IMR-90 (cell line): ENCODE measurements at regions not wholly inside any gene's neighbourhood (a gene's known extent, or its start where the extent isn't known, plus 50 kb on each side); places are given as distances from the start of the nearest gene placed in this dataset.

Experiments used
- ATAC-seq: fragments of 200-7000 bp; cut with Tn5 transposase; 2 replicates; pipeline ENCODE4 v1.9.1; 2020; ENCODE audit warnings: low read depth, mild to moderate bottlenecking, moderate library complexity
- BruUV-seq: library from RNA; stranded (reverse); fragments of 400-500 nt; replicated peaks from 2 replicates; lab custom pipeline; 2021; lab: Mats Ljungman, UMichigan
- CTCF ChIA-PET: fragments of 300-600 bp; formaldehyde crosslinking; extraction: SDS; loops from one replicate; lab custom pipeline; 2021; ENCODE audit warnings: antibody characterized with exemption; lab: Yijun Ruan, JAX
- POLR2A ChIA-PET: fragments of 300-600 bp; sonication (Branson Sonifier 250); formaldehyde crosslinking; loops from one replicate; lab custom pipeline; 2022; ENCODE audit warnings: antibody characterized with exemption; ENCODE audit not compliant: unreplicated experiment; lab: Charles Lee
- DNase-seq: peaks from one replicate; pipeline ENCODE4 v3.0.0; 2013
- H2AFZ ChIP-seq: replicated peaks from 2 replicates; pipeline ENCODE3; 2013; ENCODE audit warnings: low read length, mild to moderate bottlenecking; ENCODE audit not compliant: poor library complexity
- H2AK5ac ChIP-seq: 2 replicates; pipeline ENCODE4 v1.6.1; 2013; ENCODE audit warnings: low read depth, low read length, inconsistent platforms
- H2AK9ac ChIP-seq: replicated peaks from 2 replicates; pipeline ENCODE3; 2013; ENCODE audit warnings: mild to moderate bottlenecking, low read depth, low read length, moderate library complexity; ENCODE audit not compliant: poor library complexity
- H2BK120ac ChIP-seq: 2 replicates; pipeline ENCODE4 v1.6.1; 2013; ENCODE audit warnings: low read depth, low read length, inconsistent platforms
- H2BK15ac ChIP-seq: 3 replicates; pipeline ENCODE4 v1.6.1; 2013; ENCODE audit warnings: low read depth, low read length, inconsistent platforms
- H2BK20ac ChIP-seq: 2 replicates; pipeline ENCODE4 v1.6.1; 2013; ENCODE audit warnings: low read depth, mild to moderate bottlenecking, inconsistent platforms, low read length, moderate library complexity
- H2BK5ac ChIP-seq: 2 replicates; pipeline ENCODE4 v1.6.1; 2013; ENCODE audit warnings: mild to moderate bottlenecking, low read depth, low read length, inconsistent platforms; ENCODE audit not compliant: poor library complexity, severe bottlenecking
- H3K14ac ChIP-seq: replicated peaks from 2 replicates; pipeline ENCODE4 v1.6.1; 2013; ENCODE audit warnings: low read depth, low read length, inconsistent platforms
- H3K18ac ChIP-seq: 2 replicates; pipeline ENCODE4 v1.6.1; 2013; ENCODE audit warnings: low read depth, low read length, control low read depth
- H3K23ac ChIP-seq: 2 replicates; pipeline ENCODE4 v1.6.1; 2013; ENCODE audit warnings: low read depth, low read length, inconsistent platforms
- H3K27ac ChIP-seq: 2 replicates; pipeline ENCODE4 v1.5.1; 2013; ENCODE audit warnings: mild to moderate bottlenecking, control low read depth, low read length; ENCODE audit not compliant: insufficient read depth
- H3K27me3 ChIP-seq: 2 replicates; pipeline ENCODE4 v1.6.1; 2013; ENCODE audit warnings: low read length; ENCODE audit not compliant: control insufficient read depth, insufficient read depth
- H3K36me3 ChIP-seq: 2 replicates; pipeline ENCODE4 v1.6.1; 2013; ENCODE audit warnings: low read length, mixed read lengths; ENCODE audit not compliant: control insufficient read depth, insufficient read depth
- H3K4ac ChIP-seq: 2 replicates; pipeline ENCODE4 v1.6.1; 2013; ENCODE audit warnings: low read depth, low read length, inconsistent platforms
- H3K4me1 ChIP-seq: 2 replicates; pipeline ENCODE4 v1.6.1; 2013; ENCODE audit warnings: low read length, mixed read lengths; ENCODE audit not compliant: control insufficient read depth, insufficient read depth
- H3K4me2 ChIP-seq: 2 replicates; pipeline ENCODE4 v1.6.1; 2013; ENCODE audit warnings: low read depth, mild to moderate bottlenecking, control low read depth, low read length, moderate library complexity
- H3K4me3 ChIP-seq: 2 replicates; pipeline ENCODE4 v1.5.1; 2013; ENCODE audit warnings: low read depth, mild to moderate bottlenecking, control low read depth, low read length, moderate library complexity; ENCODE audit not compliant: insufficient read depth
- H3K56ac ChIP-seq: 2 replicates; pipeline ENCODE4 v1.6.1; 2013; ENCODE audit warnings: low read length, inconsistent platforms; ENCODE audit not compliant: insufficient read depth; ENCODE audit errors: extremely low read depth
- H3K79me1 ChIP-seq, 2 experiments: 2 replicates each; pipeline ENCODE4 v1.6.1; 2013; ENCODE audit warnings: low read length in 2 of 2, inconsistent platforms in 1 of 2, low read depth in 1 of 2
- H3K9ac ChIP-seq: 2 replicates; pipeline ENCODE4 v1.6.1; 2013; ENCODE audit warnings: low read depth, low read length, control low read depth
- H3K9me1 ChIP-seq: 2 replicates; pipeline ENCODE4 v1.6.1; 2013; ENCODE audit warnings: low read length, inconsistent platforms; ENCODE audit not compliant: insufficient read depth
- H3K9me3 ChIP-seq: 2 replicates; pipeline ENCODE4 v1.6.1; 2013; ENCODE audit warnings: low read length; ENCODE audit not compliant: control insufficient read depth, insufficient read depth
- H4K20me1 ChIP-seq: 2 replicates; pipeline ENCODE4 v1.6.1; 2013; ENCODE audit warnings: low read length, inconsistent platforms; ENCODE audit not compliant: insufficient read depth
- H4K5ac ChIP-seq: 2 replicates; pipeline ENCODE4 v1.6.1; 2013; ENCODE audit warnings: mild to moderate bottlenecking, low read depth, low read length, control low read depth
- H4K8ac ChIP-seq, 2 experiments: 2 replicates each; pipeline ENCODE4 v1.6.1; 2013; ENCODE audit warnings: low read depth in 2 of 2, low read length in 2 of 2, control low read depth in 1 of 2, inconsistent platforms in 1 of 2
- H4K91ac ChIP-seq: 2 replicates; pipeline ENCODE4 v1.6.1; 2013; ENCODE audit warnings: low read depth, low read length, inconsistent platforms; ENCODE audit not compliant: insufficient read depth
- CEBPB ChIP-seq: IDR thresholded peaks from 2 replicates; pipeline ENCODE4 v1.6.1; 2012; ENCODE audit warnings: low read depth, low read length, improper control_type of control experiment
- NFE2L2 ChIP-seq: fragments of 150-350 bp; IDR thresholded peaks from 2 replicates; pipeline ENCODE4 v1.6.1; 2016; ENCODE audit warnings: low read depth, mild to moderate bottlenecking, low read length
- POLR2A ChIP-seq: IDR thresholded peaks from 2 replicates; pipeline ENCODE4 v1.6.1; 2012; ENCODE audit warnings: mild to moderate bottlenecking, low read depth, low read length
- RCOR1 ChIP-seq: IDR thresholded peaks from 2 replicates; pipeline ENCODE4 v1.6.1; 2012; ENCODE audit warnings: mild to moderate bottlenecking, low read length, improper control_type of control experiment; ENCODE audit not compliant: insufficient replicate concordance
- WGBS, 2 experiments: methylation state at CpG; one replicate each; pipeline versions ENCODE4 v1.1.5 to v1.1.7; 2013; ENCODE audit warnings: missing lambda C conversion rate in 2 of 2; ENCODE audit not compliant: insufficient read length in 1 of 2; ENCODE audit errors: extremely low coverage in 2 of 2; 5-methylcytosine and 5-hydroxymethylcytosine counted together
- dilution Hi-C: fragments of 300-500 bp; cut with HindIII; formaldehyde crosslinking; loops from one replicate; pipeline ENCODE4 v1.14.3; 2018; ENCODE audit warnings: low sequenced_read_pairs; ENCODE audit not compliant: unreplicated experiment
- in situ Hi-C: fragments of 300-500 bp; cut with MboI; formaldehyde crosslinking; loops from 3 replicates; pipeline ENCODE4 v1.14.3; 2019; ENCODE audit warnings: low sequenced_read_pairs, inconsistent platforms, mixed read lengths
- intact Hi-C: fragments of 100-400 bp; cut with micrococcal nuclease; formaldehyde crosslinking; loops from 2 replicates; pipeline ENCODE4 v1.10.0; 2022

DNA sequence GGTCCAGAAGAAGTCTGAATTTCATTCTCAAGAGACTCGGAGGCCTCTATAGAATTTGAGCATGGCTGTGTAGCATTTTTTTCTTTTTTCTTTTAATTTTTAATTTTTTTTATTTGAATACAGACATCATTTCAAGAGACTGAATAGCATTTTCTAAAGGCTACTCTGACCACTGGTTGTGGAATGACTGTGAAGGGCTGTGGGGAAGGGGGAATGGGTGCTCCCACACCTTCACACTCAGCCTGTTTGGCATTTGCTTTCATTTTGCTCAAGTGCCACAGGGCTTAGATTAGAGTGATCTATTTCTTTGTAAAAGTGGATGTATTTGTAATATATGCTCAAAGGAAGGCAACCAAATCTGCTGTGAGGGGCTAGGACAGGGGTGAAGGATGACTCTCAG lies 142.0 kb upstream of the SPOPL start:
- Histone ChIP-seq H3K4me3 (no peak overlapping the region), H3K36me3 (no peaks in the 10 kb centered on the region), H3K4ac (no peak overlapping the region), H2BK5ac (no peak overlapping the region), H4K20me1 (no peaks in the 10 kb centered on the region), H3K4me2 (no peak overlapping the region), H3K56ac (no peak overlapping the region), H3K9me3 (no peaks in the 10 kb centered on the region), H3K9me1 (no peaks in the 10 kb centered on the region), H2AK9ac (no peak overlapping the region), H2BK20ac (no peak overlapping the region), H2AK5ac (no peak overlapping the region), H3K18ac (no peak overlapping the region), H2AFZ (no peak overlapping the region), H3K23ac (no peak overlapping the region), H3K14ac (no peak overlapping the region), H4K5ac (no peak overlapping the region), H2BK15ac (no peak overlapping the region), H3K4me1 (no peaks in the 10 kb centered on the region), H2BK120ac (no peak overlapping the region), H3K79me1 (no peaks in the 10 kb centered on the region), H3K27me3 (no peaks in the 10 kb centered on the region), H3K9ac (no peak overlapping the region), H4K91ac (no peak overlapping the region), H3K27ac (no peak overlapping the region), H4K8ac (no peak overlapping the region)
- dilution Hi-C loops (no loop called here), intact Hi-C loops (no loop called here), in situ Hi-C loops (no loop called here)
- DNase-seq = no peak
- TF ChIP-seq NFE2L2 (no peak), POLR2A (no peak), CEBPB (no peak), RCOR1 (no peak)
- no CpG with 5 or more reads among the region's 1 CpG for WGBS, 2 experiments
- ATAC-seq = no peak
- CTCF ChIA-PET = no interaction called here
- BruUV-seq = no TSS peak
- POLR2A ChIA-PET = no interaction called here
